HUDEP-2 (cell line): ENCODE measurements at regions not wholly inside any gene's neighbourhood (a gene's known extent, or its start where the extent isn't known, plus 50 kb on each side); places are given as distances from the start of the nearest gene placed in this dataset.

Source experiments
- DNase-seq, 76 experiments: peaks; one replicate each; lab custom pipeline; 2025; ENCODE audit not compliant: unreplicated experiment in 76 of 76; lab: John Stamatoyannopoulos, UW

DNA sequence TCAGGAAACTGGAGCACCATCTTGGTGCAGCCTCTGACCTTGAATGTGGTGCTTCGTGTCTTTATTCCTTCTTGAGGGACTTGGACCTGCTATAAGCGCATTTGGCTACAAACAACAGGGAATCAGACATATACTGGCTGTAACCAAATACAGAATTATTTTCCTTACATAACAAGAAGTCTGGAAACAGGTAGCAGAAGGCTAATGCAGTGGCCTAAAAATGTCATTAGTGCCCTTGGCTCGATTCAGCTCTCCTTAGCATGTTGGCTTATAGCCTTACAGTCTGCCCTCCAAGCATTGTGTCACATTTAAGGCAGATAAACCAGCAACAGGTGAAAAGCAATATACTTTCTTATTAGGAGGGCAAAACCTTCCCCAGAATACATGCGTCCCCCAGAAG lies 655.4 kb downstream of the XIRP2 start:
- no peak for DNase-seq

DNA sequence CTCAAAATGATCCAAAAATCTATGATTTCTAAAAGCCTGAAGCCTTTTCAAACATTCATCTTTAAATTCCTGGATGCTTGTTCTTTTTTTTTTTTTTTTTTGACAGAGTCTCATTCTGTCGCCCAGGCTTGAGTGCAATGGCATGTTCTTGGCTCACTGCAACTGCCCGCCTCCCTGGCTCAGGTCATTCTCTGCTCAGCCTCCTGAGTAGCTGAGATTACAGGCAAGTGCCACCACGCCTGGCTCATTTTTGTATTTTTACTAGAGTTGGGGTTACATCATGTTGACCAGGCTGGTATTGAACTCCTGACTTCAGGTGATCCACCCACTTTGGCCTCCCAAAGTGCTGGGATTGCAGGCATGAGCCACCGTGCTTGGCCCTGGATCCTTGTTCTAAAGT lies 649.5 kb downstream of the XIRP2 start:
- no peak for DNase-seq

- DNase-seq, result no peak
Measured at GRCh38 chr2:167534443-167534842, 646.2 kb downstream of the XIRP2 start.

DNA sequence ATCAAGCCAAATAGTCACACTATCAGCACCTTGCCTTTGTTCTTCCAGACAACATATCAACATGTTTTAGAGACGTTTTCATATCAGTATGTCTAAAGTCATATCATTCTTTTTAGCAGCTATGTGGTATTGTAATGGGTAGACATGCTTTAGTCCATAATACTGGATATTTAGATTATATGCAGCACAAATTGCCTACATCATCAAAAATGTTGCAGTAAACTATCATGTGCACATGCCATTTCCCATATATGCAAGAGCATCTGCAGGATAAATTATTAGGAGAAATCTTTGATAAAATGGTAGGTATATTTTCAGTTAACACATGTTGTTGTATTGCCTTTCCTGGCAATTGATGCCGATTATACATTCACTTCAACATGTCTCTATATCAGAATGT lies 636.5 kb downstream of the XIRP2 start:
- no peak for DNase-seq

- DNase-seq, result no peak
Measured at GRCh38 chr2:167510071-167510759, 621.9 kb downstream of the XIRP2 start.

- DNase-seq, result no peak
Measured at GRCh38 chr2:167509586-167509985, 621.3 kb downstream of the XIRP2 start.

DNA sequence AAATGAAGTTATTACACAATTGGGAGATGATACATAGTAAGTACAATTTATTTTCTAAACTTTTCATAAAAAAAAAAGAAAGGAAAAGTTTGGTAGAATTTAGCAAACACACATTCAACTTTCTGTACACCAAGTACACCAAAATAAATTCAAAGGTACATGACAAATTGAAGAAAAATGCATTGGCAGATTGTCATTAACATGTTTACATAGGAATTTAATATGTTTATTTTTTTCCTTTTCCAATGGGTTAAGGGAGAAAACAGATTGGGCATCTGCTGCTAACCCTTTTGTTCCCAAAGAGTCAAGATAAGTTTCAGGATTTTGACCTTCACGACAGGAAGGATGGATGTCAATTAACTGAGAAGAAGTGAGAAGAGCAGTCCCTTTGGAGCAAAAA lies 620.4 kb downstream of the XIRP2 start:
- no peak for DNase-seq

DNA sequence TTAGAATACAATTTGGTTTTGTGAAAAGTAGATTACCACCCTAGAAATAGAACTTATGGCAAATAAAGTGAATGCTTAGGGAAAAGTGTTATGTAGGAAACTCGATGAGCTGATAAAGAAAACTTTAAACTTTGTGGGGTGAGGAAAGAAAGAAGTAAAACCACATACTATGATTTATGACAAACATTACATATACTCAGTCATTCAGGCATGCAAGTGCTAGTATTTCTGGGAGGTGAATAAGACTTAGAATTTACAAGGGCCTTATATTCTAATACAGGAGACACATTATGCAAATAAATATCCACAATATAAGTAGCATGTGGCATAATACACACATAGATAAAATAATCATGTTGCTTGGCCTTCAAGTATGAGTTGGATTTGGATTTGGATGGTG lies 618.1 kb downstream of the XIRP2 start:
- DNase-seq, result no peak

- DNase-seq, result no peak
Measured at GRCh38 chr2:167504695-167505094, 616.4 kb downstream of the XIRP2 start.

DNA sequence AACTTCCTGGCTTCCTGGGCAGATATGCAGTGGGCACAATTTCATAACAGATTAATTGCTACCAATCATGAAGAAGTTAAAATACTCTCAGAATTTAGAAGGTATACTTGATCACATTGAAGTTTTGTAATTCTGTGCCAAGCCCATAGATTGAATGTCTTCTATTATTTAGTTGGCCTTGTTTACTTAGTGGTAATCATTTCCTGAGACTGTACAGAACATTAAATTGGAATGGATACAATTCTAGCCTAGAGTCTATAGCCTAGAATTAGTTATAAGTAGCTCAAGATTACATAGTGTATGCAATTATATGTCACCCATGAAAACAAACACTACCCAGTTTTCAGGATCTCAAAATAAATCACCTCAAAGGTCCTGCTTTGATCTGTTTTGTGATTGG lies 615.8 kb downstream of the XIRP2 start:
- no peak for DNase-seq

DNA sequence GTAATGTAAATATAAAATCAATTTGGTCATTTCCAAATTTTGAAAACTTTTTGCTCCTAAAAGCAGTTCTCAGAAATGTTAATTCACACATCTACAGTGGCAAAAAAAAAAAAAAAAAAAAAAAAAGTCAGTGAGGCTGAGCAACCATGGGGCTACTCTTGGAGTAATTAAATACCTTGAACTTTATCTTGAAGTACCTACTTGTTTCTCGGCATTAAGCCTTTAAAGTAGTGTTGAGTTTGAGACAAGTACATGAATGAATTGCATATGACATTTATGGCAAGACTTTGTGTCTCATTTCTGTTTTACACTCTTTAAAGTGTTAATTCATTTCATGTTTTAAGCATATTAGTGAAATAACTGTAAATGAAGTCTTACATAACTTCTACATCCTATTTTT lies 613.3 kb downstream of the XIRP2 start:
- DNase-seq, result no peak

GRCh38 chr2:167493862-167494261 lies 605.6 kb downstream of the XIRP2 start:
- DNase-seq, result no peak

DNA sequence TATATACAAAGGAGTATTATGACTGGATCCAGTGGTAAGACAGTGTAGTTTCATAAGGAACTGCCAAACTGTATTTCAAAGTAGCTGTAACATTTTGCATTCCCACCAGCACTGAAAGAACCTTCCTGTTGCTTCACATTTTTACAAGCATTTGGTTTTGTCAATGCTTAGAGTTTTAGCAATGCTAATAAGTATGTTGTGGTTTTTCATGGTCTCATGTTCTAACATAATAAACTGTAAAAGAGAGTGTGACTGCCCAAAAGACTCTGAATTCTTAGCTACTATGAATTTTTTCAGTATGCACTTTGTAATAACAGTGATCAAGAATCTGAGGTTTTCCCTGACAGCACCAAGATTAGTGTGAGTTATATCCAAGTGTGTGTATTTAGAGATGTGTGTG lies 604.2 kb downstream of the XIRP2 start:
- DNase-seq, result no peak

DNA sequence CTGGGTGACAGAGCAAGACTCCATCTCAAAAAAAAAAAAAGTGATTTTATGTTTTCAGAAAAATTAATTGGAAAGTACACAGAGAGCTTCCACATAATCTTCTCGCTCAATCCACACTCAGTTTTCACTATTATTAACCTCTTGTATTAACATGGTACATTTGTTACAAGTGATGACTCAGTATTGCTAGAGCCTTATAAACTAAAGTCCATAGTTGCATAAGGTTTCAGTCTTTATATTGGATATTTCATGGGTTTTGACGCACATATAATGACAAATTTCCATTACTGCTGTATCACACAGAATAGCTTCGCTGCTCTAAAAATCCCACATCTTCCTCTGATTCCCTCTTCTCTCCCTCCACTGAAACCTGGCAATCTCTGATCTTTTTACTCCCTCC lies 603.5 kb downstream of the XIRP2 start:
- DNase-seq, result no peak

DNA sequence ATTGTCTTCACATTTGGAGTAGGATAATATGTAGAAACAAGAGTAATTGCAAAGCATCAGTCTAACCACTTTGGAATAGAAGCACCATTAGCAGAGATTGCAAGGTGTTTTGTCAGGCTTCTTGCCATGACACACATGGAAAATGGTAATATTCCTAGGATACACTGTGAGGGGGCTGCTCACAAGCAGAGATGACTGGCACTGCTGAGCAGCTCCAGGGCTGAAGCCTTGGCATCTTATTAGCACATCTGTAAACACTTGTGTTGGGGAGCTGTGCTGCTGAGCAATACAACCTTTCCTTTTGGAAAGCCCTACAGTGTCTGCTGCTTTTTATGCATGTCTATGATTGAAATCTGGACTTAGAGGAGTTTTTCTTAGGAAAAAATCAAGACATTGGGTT lies 602.2 kb downstream of the XIRP2 start:
- DNase-seq, result no peak

DNA sequence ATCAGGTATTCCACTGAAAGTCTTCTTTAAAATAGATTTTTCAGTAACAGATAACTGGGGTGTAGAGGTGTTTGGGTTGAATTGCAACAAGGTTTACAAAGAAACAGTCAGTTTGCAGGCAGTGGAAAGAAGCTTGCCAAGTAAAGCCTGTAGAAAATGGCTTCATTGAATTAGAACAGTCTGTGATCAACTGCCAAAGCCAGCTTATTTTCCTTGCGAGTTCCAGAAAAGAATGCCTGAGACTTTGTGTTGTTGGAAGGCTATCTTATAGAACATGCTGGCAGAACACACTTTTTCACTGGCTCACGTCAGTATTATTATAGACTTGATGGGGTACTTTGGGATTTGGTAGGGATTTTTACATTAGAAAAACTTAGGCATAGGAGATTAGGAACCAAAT lies 601.0 kb downstream of the XIRP2 start:
- no peak for DNase-seq

DNA sequence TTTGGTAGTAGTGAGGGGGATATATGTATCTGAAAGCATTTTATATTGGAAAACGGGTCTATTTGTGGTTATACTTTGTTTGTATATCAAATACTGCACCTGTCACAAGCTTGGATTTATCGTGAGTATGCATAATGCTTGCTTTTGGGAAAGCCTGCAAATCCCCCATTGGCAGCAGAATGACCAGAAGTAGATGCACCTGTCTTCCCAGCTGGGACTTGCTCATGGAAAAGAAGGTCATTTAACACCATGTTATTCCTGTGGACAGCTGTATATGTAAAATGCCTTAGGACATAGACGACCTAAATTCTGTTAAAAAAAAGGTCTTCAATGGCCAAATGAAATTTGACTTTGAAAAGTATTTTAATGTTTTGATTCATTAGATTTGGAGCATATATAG lies 599.4 kb downstream of the XIRP2 start:
- no peak for DNase-seq

DNA sequence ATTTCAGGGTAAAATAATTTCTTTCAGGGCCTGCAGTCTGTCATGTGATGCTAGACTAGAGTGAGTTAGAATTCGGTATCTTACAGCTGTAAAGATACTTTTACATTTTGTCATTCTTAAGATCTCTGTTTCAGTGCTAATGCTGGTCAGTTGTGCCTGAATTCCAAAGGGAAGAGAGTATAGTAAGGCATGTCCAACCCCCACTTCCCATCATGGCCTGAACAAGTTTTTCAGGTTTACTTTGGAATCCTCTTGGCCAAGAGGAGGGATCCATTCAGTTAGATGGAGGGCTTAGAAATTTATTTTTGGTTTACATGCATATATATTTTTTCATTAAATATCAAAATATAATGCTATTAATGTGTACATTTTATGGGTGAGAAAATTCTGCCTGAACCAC lies 596.6 kb downstream of the XIRP2 start:
- no peak for DNase-seq

GRCh38 chr2:167480986-167481309 lies 592.7 kb downstream of the XIRP2 start:
- DNase-seq, result no peak

DNA sequence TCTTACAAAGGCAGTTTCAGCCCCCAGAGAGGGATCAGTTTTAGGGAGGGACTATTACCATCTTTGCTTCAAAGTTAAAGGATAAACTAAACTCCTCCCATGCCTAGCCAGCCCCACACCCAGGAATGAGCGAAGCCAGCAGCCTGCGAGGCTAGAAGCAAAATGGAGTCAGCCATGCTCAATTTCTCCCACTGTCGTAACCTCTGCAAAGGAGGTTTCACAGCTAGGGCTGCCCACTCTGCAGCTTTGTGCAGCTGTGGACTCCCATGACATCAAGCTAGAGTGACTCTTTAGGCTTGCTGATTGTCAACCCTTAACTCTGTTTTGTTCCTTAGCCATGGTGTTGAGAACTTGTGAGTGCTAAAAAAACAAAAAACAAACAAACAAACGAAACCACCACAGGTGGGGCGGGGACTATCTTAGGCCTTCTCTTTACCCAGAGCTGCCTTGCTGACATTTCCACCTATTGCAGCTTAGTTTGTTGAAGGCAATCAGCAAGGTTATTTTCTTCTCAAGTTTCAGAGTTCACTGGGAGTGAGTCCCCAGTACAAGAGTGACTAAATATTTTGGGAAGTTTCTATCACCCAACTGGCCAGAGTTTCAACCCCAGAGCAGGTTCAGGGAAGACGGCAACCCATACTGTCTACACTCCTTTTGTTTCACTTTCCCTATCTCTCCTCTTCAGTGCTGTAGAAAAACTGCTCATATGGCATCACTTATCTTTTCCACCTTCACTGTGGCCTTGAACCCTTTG lies 592.1 kb downstream of the XIRP2 start:
- no peak for DNase-seq

- no peak for DNase-seq
Measured at GRCh38 chr2:167478196-167478595, 589.9 kb downstream of the XIRP2 start.

DNA sequence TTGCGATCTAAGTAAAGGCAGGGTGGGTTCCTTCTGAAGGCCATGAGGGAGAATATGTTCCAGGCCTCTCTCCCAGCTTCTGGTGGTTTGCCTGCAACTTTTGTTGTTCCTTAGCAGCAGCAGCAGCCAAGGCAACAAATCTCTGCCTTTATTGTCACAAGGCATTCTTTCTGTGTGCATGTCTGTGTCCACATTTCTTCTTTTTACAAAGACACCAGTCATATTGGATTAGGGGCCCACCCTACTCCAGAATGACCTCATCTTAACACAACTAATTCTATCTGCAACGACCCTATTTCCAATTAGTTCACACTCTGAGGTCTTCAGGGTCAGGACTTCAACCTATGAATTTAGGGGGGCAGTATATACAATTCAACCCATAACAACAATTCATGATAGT lies 587.5 kb downstream of the XIRP2 start:
- DNase-seq, result no peak

DNA sequence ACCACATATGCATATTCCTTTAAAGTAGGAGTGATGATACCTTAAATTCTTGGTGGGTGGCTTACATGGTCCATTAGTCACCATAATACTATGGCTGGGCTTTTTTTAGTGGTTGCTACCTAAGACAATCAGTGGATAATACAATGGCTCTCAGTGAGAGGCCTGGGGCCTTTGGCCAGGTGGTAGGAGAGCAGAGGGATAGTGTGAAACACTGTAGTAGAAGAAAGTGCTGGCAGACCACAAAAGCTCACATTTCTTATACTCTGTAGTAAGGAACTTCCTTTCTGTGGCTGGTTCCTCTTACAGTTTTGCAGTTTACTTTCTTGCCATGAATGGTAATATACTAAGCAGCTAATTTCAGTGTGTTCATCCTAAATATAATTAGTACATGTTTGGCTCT lies 583.5 kb downstream of the XIRP2 start:
- no peak for DNase-seq
